SU-DHL-6 (cell line): ENCODE measurements at regions not wholly inside any gene's neighbourhood (a gene's known extent, or its start where the extent isn't known, plus 50 kb on each side); places are given as distances from the start of the nearest gene placed in this dataset.

ENCODE experiments used
- H2AFZ ChIP-seq: fragments of 200-600 bp; sonication (generic); 2 replicates; pipeline ENCODE4 v1.6.1; 2014; ENCODE audit warnings: low read depth, mild to moderate bottlenecking, moderate library complexity, mixed read lengths, antibody characterized with exemption, low read length; ENCODE audit not compliant: severe bottlenecking
- H3F3A ChIP-seq: fragments of 200-600 bp; shearing (Covaris generic); 2 replicates; pipeline ENCODE4 v1.6.0; 2016; ENCODE audit warnings: antibody characterized with exemption, mild to moderate bottlenecking; ENCODE audit not compliant: insufficient read depth
- H3K27ac ChIP-seq: fragments of 200-600 bp; sonication (generic); 2 replicates; pipeline ENCODE4 v1.5.1; 2016; ENCODE audit warnings: low read depth, mild to moderate bottlenecking, low read length, moderate library complexity, mixed read lengths
- H3K27me3 ChIP-seq: fragments of 200-600 bp; sonication (generic), shearing (Covaris generic); 2 replicates; pipeline ENCODE4 v1.6.0; 2014; ENCODE audit warnings: mild to moderate bottlenecking, low read length
- H3K36me3 ChIP-seq: fragments of 200-600 bp; sonication (generic); 2 replicates; pipeline ENCODE4 v1.6.1; 2014; ENCODE audit warnings: mild to moderate bottlenecking, low read length, mixed read lengths
- H3K4me2 ChIP-seq: fragments of 300-600, 200-600 bp; shearing (Covaris generic), sonication (generic); 2 replicates; pipeline ENCODE4 v1.6.0; 2014; ENCODE audit warnings: low read length, low read depth, mild to moderate bottlenecking; ENCODE audit not compliant: poor library complexity, severe bottlenecking
- H3K4me3 ChIP-seq: fragments of 200-600 bp; sonication (generic); 2 replicates; pipeline ENCODE4 v1.5.1; 2014; ENCODE audit warnings: antibody characterized with exemption, low read length, mild to moderate bottlenecking, mixed read lengths; ENCODE audit not compliant: insufficient read depth, poor library complexity, severe bottlenecking
- H3K79me2 ChIP-seq: fragments of 200-600 bp; sonication (generic); 2 replicates; pipeline ENCODE4 v1.6.1; 2014; ENCODE audit warnings: mild to moderate bottlenecking, low read length, moderate library complexity; ENCODE audit not compliant: insufficient read depth
- H3K9ac ChIP-seq: fragments of 200-600 bp; sonication (generic); 2 replicates; pipeline ENCODE4 v1.7.0; 2014; ENCODE audit warnings: mild to moderate bottlenecking, low read length
- H3K9me2 ChIP-seq: fragments of 200-600 bp; sonication (generic); replicated peaks from 2 replicates; pipeline ENCODE4 v1.6.1; 2014; ENCODE audit warnings: low read length; ENCODE audit not compliant: insufficient read depth
- H3K9me3 ChIP-seq: fragments of 200-600 bp; sonication (generic); 2 replicates; pipeline ENCODE4 v1.6.1; 2014; ENCODE audit warnings: low read length, mixed read lengths; ENCODE audit not compliant: insufficient read depth
- H4K20me1 ChIP-seq: fragments of 200-600 bp; sonication (generic); 2 replicates; pipeline ENCODE4 v1.6.1; 2014; ENCODE audit warnings: low read depth, mild to moderate bottlenecking, antibody characterized with exemption, low read length, moderate library complexity, mixed read lengths
- EZH2phosphoT487 ChIP-seq: fragments of 200-600 bp; sonication (generic), shearing (Covaris generic); conservative IDR thresholded peaks from 2 replicates; pipeline ENCODE4 v1.6.1; 2018; ENCODE audit warnings: mild to moderate bottlenecking, antibody characterized with exemption, low read length, moderate library complexity, mixed read lengths
- TF ChIP-seq, protein P1 (sequence below): fragments of 200-600 bp; sonication (generic); IDR thresholded peaks from one replicate; pipeline ENCODE4 v1.5.1; 2017; ENCODE audit warnings: antibody characterized with exemption, mild to moderate bottlenecking, low read length, moderate library complexity; ENCODE audit not compliant: insufficient read depth, poor library complexity, severe bottlenecking

DNA sequence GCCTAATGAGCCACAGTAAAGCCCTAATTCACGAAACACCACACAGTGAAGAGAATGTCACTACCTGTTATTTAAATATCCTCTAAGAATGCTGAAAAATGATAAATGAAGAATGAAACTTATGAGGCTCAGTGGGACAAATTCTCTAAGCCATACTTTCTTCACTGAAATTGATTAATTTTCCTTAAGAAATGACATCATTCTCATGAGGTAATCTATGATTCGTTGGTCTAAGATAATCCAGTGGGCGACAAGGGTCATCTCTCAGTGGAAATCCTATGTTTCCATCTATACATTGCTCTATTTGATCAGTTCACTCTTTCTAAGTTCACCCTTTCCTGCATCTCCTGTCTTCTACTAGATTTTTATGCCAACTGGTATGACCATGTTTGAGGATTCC is 330.4 kb upstream of the ANKRD30A start:
- Histone ChIP-seq H3K27me3 (no peaks in the 10 kb centered on the region), H3F3A (no peaks in the 10 kb centered on the region), H3K9ac (no peak overlapping the region), H3K4me3 (no peak overlapping the region), H3K27ac (no peak overlapping the region), H2AFZ (no peak overlapping the region), H3K9me2 (no peaks in the 10 kb centered on the region), H3K4me2 (no peak overlapping the region), H3K9me3 (no peaks in the 10 kb centered on the region), H3K36me3 (no peaks in the 10 kb centered on the region), H3K79me2 (no peaks in the 10 kb centered on the region), H4K20me1 (no peaks in the 10 kb centered on the region)
- no peak for TF ChIP-seq EZH2phosphoT487
- TF ChIP-seq, protein P1, sequence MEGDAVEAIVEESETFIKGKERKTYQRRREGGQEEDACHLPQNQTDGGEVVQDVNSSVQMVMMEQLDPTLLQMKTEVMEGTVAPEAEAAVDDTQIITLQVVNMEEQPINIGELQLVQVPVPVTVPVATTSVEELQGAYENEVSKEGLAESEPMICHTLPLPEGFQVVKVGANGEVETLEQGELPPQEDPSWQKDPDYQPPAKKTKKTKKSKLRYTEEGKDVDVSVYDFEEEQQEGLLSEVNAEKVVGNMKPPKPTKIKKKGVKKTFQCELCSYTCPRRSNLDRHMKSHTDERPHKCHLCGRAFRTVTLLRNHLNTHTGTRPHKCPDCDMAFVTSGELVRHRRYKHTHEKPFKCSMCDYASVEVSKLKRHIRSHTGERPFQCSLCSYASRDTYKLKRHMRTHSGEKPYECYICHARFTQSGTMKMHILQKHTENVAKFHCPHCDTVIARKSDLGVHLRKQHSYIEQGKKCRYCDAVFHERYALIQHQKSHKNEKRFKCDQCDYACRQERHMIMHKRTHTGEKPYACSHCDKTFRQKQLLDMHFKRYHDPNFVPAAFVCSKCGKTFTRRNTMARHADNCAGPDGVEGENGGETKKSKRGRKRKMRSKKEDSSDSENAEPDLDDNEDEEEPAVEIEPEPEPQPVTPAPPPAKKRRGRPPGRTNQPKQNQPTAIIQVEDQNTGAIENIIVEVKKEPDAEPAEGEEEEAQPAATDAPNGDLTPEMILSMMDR = no peak

DNA sequence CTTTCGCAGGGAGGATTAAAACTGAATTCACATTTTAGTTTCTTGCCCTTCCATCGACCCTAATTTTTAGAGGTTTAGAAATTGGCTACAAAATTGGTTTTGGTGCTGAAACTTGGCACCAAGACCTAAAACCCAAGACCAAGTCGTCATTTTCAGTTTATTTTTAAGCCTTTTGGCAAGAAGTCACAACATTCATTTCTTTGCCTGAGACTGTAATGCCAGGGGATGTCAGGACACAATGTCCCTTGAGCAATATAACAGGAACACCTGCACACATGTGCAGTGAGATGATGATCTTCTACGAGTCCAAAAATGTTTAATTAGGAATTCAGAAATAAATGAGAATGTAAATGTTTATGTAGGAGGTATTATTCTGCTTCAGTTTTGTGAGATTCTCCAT is 335.4 kb upstream of the ANKRD30A start:
- Histone ChIP-seq H3K9me3 (no peaks in the 10 kb centered on the region), H3F3A (no peaks in the 10 kb centered on the region), H2AFZ (no peak overlapping the region), H3K27ac (no peak overlapping the region), H3K36me3 (no peaks in the 10 kb centered on the region), H3K4me3 (no peak overlapping the region), H3K9ac (no peak overlapping the region), H3K9me2 (no peaks in the 10 kb centered on the region), H4K20me1 (no peaks in the 10 kb centered on the region), H3K79me2 (no peaks in the 10 kb centered on the region), H3K4me2 (no peak overlapping the region), H3K27me3 (no peaks in the 10 kb centered on the region)
- TF ChIP-seq EZH2phosphoT487 = no peak
- TF ChIP-seq, protein P1 = no peak

- no peaks in the 10 kb centered on the region for H3F3A ChIP-seq
- H3K27ac ChIP-seq = no peak overlapping the region
- no peaks in the 10 kb centered on the region for H3K9me3 ChIP-seq
- no peaks in the 10 kb centered on the region for H4K20me1 ChIP-seq
- H3K36me3 ChIP-seq = no peaks in the 10 kb centered on the region
- no peaks in the 10 kb centered on the region for H3K79me2 ChIP-seq
- H3K9ac ChIP-seq = no peak overlapping the region
- no peaks in the 10 kb centered on the region for H3K27me3 ChIP-seq
- no peak overlapping the region for H2AFZ ChIP-seq
- H3K4me3 ChIP-seq = no peak overlapping the region
- no peaks in the 10 kb centered on the region for H3K9me2 ChIP-seq
- TF ChIP-seq, protein P1 = no peak
- TF ChIP-seq EZH2phosphoT487 = no peak
- no peak overlapping the region for H3K4me2 ChIP-seq
These were observed 337.2 kb upstream of the ANKRD30A start for GRCh38 chr10:36788152-36788551.

DNA sequence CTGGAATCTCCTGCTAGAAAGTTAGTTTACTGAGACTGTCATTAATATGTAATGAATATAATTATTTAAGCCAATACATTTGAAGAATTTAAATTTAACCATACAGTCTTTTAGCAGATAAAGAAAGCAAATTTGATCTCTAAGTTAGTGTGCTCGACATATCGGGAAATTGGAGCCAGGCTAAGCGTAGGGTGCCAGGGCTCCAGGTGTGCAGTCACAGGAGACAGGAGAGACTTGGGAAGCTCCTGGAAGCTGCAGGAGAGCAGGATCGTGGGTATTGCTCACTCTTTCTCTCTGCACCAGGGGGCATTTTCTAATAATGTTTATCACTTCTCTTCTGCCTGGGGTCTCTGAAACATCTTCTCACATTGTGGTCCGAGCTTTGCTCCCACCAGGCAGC is 342.0 kb upstream of the ANKRD30A start:
- no peaks in the 10 kb centered on the region for H3F3A ChIP-seq
- no peak overlapping the region for H3K27ac ChIP-seq
- H2AFZ ChIP-seq = no peak overlapping the region
- H3K9me3 ChIP-seq = no peaks in the 10 kb centered on the region
- H3K27me3 ChIP-seq = no peaks in the 10 kb centered on the region
- no peak overlapping the region for H3K4me2 ChIP-seq
- no peaks in the 10 kb centered on the region for H3K79me2 ChIP-seq
- no peaks in the 10 kb centered on the region for H3K9me2 ChIP-seq
- H3K9ac ChIP-seq = no peak overlapping the region
- H3K36me3 ChIP-seq = no peaks in the 10 kb centered on the region
- no peak overlapping the region for H3K4me3 ChIP-seq
- no peaks in the 10 kb centered on the region for H4K20me1 ChIP-seq
- TF ChIP-seq EZH2phosphoT487 = no peak
